ENCODE measurements at regions not wholly inside any gene's neighbourhood (a gene's known extent, or its start where the extent isn't known, plus 50 kb on each side); places are given as distances from the start of the nearest gene placed in this dataset.

DNA sequence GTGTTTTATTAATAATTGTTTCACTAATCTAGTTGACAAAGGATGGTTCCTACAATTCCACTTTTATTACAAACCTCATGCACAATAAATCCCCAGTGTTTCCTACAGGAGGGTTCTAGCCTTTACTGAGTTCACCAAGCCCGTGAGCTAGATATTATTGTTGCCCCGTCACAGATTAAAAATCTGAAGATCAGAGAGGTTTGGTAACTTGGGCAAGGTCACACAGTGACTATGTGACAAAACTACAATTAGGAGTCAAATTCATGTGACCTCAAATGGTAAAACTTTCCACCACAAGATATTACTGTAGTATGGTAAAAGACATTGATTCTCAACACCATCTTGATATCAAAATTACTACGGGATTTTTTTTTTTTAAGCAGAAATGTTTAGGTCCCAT is 124.6 kb downstream of the BTC start:
- no peak overlapping the region for H3K4me3 ChIP-seq (ENCODE audit: insufficient read length, low read depth)
- no peaks in the 10 kb centered on the region for H3K36me3 ChIP-seq (ENCODE audit: insufficient read depth, insufficient read length, low read length)
- TF ChIP-seq YY1 (IDR thresholded peaks at IDR 0.05; ENCODE audit: insufficient read depth, insufficient read length) = no peak
- TF ChIP-seq SUZ12 (IDR thresholded peaks at IDR 0.05; ENCODE audit: extremely low read depth, insufficient read depth, insufficient read length) = no peak
- no peak for TF ChIP-seq ZNF274 (IDR thresholded peaks at IDR 0.05; ENCODE audit: low read depth, low read length)
- no peaks in the 10 kb centered on the region for H3K9me3 ChIP-seq (ENCODE audit: insufficient read depth, low read length)
- H3K9ac ChIP-seq (ENCODE audit: insufficient read length, low read depth) = no peak overlapping the region
- DNase-seq (ENCODE audit: low read depth, low spot score) = no peak
- H3K27me3 ChIP-seq (ENCODE audit: insufficient read depth, insufficient read length) = no peaks in the 10 kb centered on the region
- H3K4me1 ChIP-seq (ENCODE audit: insufficient read depth, insufficient read length) = no peaks in the 10 kb centered on the region

DNA sequence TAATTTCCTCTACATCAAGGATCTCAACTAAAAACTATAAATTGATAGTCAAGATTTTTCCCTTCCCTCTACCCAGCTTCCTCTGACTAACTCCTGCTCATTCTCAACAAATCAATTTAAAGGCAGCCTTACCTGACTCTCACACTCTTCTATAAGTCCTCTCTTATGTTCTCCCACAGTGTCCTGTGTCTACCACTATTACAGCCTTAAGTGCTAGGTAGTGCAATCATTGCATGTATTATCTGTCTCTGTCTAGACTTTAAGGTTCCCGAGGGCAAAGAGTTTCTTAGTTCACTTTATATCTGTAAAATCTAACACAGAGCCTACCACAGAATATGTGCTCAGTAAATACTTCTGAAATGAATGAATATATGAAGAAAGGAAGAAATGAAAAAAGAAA is 123.7 kb downstream of the BTC start:
- no peak overlapping the region for H3K4me3 ChIP-seq (ENCODE audit: insufficient read length, low read depth)
- TF ChIP-seq ZNF274 (IDR thresholded peaks at IDR 0.05; ENCODE audit: low read depth, low read length) = no peak
- TF ChIP-seq SUZ12 (IDR thresholded peaks at IDR 0.05; ENCODE audit: extremely low read depth, insufficient read depth, insufficient read length) = no peak
- TF ChIP-seq YY1 (IDR thresholded peaks at IDR 0.05; ENCODE audit: insufficient read depth, insufficient read length) = no peak
- H3K4me1 ChIP-seq (ENCODE audit: insufficient read depth, insufficient read length) = no peaks in the 10 kb centered on the region
- H3K9ac ChIP-seq (ENCODE audit: insufficient read length, low read depth) = no peak overlapping the region
- DNase-seq (ENCODE audit: low read depth, low spot score) = no peak
- no peaks in the 10 kb centered on the region for H3K27me3 ChIP-seq (ENCODE audit: insufficient read depth, insufficient read length)
- no peaks in the 10 kb centered on the region for H3K36me3 ChIP-seq (ENCODE audit: insufficient read depth, insufficient read length, low read length)
- H3K9me3 ChIP-seq (ENCODE audit: insufficient read depth, low read length) = no peaks in the 10 kb centered on the region

DNA sequence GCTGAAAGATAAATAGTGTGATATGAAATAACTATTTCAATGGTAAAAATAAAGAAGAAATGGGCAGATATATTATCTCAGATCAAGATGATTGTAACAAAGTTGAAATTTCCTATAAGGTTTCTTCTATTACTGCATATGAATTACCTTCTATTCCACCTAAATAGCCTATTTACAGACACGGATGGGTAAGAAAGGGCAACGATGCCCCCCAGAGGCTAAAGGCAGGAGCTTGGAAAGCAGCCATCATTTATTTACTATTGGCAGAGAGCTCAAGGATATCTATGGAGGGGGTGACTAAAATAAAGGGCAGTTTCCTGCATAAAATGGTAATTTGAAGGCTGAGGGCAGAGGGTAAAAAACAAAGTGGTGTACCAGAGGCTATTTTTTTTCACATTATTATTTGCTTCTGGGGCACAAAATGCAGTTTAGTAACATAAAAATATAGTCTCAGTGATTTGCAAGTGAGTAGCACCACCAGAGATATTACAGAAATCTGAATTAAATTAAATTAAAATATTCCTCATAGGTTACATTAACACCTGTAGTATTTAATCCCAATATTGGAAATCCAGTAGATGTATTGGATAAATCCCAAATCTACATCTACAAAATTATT is 123.1 kb downstream of the BTC start:
- H3K27me3 ChIP-seq (ENCODE audit: insufficient read depth, insufficient read length) = no peaks in the 10 kb centered on the region
- no peak overlapping the region for H3K4me3 ChIP-seq (ENCODE audit: insufficient read length, low read depth)
- DNase-seq (ENCODE audit: low read depth, low spot score) = peak; percentile 44
- H3K9ac ChIP-seq (ENCODE audit: insufficient read length, low read depth) = no peak overlapping the region
- H3K36me3 ChIP-seq (ENCODE audit: insufficient read depth, insufficient read length, low read length) = no peaks in the 10 kb centered on the region
- no peaks in the 10 kb centered on the region for H3K9me3 ChIP-seq (ENCODE audit: insufficient read depth, low read length)
- TF ChIP-seq YY1 (IDR thresholded peaks at IDR 0.05; ENCODE audit: insufficient read depth, insufficient read length) (no peak), ZNF274 (IDR thresholded peaks at IDR 0.05; ENCODE audit: low read depth, low read length) (no peak)
- no peaks in the 10 kb centered on the region for H3K4me1 ChIP-seq (ENCODE audit: insufficient read depth, insufficient read length)

DNA sequence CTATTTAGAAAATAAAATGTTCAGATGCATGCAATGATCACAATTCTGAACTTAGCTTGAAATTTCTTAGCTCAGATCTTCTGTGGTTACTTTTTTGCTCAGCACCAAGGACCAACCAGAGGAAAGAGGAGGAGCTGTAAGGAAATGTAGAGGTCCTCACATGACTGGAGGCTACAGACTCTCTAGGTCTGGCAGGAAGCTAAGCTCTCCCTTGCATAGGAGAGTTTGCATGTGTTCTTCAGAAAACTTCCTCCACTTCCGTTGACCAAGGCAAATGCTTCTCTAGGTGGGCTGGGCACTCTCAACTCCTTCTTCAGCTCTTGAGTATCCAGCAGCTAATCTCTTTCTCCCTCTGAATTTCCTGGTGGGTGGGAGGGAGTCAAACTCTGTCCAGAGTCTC is 119.6 kb downstream of the BTC start:
- Histone ChIP-seq H3K9me3 (ENCODE audit: insufficient read depth, low read length) (no peaks in the 10 kb centered on the region), H3K4me1 (ENCODE audit: insufficient read depth, insufficient read length) (no peaks in the 10 kb centered on the region), H3K36me3 (ENCODE audit: insufficient read depth, insufficient read length, low read length) (no peaks in the 10 kb centered on the region), H3K27me3 (ENCODE audit: insufficient read depth, insufficient read length) (no peaks in the 10 kb centered on the region), H3K4me3 (ENCODE audit: insufficient read length, low read depth) (no peak overlapping the region), H3K9ac (ENCODE audit: insufficient read length, low read depth) (no peak overlapping the region)
- DNase-seq (ENCODE audit: low read depth, low spot score) = no peak
- TF ChIP-seq ZNF274 (IDR thresholded peaks at IDR 0.05; ENCODE audit: low read depth, low read length) (no peak), YY1 (IDR thresholded peaks at IDR 0.05; ENCODE audit: insufficient read depth, insufficient read length) (no peak), SUZ12 (IDR thresholded peaks at IDR 0.05; ENCODE audit: extremely low read depth, insufficient read depth, insufficient read length) (no peak)

DNA sequence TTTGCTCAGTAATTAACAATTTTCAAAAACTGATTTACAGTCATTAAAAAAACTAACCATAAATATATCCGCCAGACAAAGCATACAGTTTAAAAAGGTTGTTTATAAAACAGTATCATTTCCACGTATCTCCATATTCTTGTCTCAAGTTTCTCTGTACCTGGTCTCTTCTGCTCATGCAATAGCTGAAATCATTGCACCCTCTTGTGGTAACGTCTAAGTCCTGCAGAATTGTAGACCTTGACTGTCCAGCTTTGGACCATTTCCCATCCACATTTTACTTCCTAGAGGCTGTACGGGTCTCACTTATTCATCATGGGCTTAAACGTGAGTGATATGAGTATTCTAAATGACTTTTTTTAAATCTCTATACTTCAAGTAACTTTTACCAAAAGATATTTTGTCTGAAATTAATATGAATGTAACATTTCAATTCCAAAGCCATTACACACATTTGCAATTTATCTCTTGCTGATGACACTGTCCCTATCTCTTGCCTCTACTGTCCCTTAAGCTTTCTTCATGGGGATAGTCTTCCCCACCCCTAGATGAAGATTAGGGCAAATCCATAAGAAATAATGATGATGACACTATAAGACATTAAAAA is 118.5 kb downstream of the BTC start:
- no peaks in the 10 kb centered on the region for H3K27me3 ChIP-seq (ENCODE audit: insufficient read depth, insufficient read length)
- no peaks in the 10 kb centered on the region for H3K4me1 ChIP-seq (ENCODE audit: insufficient read depth, insufficient read length)
- H3K36me3 ChIP-seq (ENCODE audit: insufficient read depth, insufficient read length, low read length) = no peaks in the 10 kb centered on the region
- no peaks in the 10 kb centered on the region for H3K9me3 ChIP-seq (ENCODE audit: insufficient read depth, low read length)
- no peak for DNase-seq (ENCODE audit: low read depth, low spot score)
- TF ChIP-seq YY1 (IDR thresholded peaks at IDR 0.05; ENCODE audit: insufficient read depth, insufficient read length) (no peak), SUZ12 (IDR thresholded peaks at IDR 0.05; ENCODE audit: extremely low read depth, insufficient read depth, insufficient read length) (no peak), ZNF274 (IDR thresholded peaks at IDR 0.05; ENCODE audit: low read depth, low read length) (no peak)
- no peak overlapping the region for H3K9ac ChIP-seq (ENCODE audit: insufficient read length, low read depth)
- no peak overlapping the region for H3K4me3 ChIP-seq (ENCODE audit: insufficient read length, low read depth)

DNA sequence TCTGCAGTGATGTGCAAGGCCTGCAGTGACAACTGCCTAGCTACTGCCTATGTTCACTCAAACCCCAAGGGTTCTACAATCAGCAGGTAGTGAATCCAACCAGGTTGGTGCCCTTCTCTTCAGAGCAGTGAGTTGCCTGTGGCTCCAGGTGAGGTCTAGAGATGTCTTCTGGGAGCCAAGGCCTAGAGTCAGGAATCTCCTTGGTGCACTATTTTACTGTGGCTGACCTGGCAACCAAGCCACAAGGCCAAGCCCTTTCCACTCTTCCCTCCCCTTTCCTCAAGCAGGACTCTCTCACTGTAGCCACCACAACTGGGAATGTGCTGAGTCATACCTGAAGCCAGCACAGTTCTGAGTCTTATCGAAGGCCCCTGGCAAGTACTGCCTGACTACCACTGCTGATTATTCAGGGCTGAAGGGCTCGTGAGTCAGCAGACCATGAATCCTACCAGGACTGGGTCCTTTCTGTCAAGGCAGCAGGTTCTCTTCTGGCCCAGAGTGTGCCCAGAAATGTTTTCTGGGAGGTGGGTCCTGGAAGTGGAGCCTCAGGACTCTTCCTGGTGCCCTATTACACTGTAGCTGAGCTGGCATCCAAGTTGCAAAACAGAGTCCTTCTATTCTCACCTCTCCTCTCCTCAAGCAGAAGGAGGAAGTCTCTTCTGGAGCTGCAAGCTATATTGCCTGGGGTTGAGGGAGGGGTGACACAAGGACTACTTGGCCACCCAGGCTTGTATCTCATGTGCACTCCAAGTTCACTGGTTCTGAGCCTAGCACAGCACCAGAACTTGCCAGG is 111.6 kb downstream of the BTC start:
- no peaks in the 10 kb centered on the region for H3K36me3 ChIP-seq (ENCODE audit: insufficient read depth, insufficient read length, low read length)

DNA sequence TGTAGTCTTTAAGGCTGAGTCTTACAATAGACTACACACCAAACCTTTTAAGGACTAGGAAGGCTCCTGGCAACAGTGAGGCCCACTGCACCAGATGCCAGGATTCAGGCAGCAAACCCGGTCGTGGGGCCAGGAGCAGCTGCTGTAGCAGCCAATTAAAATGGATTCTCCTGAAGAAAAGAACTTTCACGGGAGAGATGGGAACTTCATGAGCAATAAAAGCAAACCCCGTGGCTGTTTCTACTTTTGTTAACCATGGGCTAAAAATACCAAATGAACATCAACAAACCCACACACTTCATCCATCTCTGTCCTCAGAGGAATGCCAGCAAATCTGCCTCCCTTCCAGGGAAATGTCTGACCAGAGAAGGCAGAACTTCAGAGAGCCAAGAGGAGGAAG is 101.4 kb downstream of the BTC start:
- no peaks in the 10 kb centered on the region for H3K27me3 ChIP-seq (ENCODE audit: insufficient read depth, insufficient read length)
- no peak overlapping the region for H3K9ac ChIP-seq (ENCODE audit: insufficient read length, low read depth)
- H3K9me3 ChIP-seq (ENCODE audit: insufficient read depth, low read length) = no peaks in the 10 kb centered on the region
- no peaks in the 10 kb centered on the region for H3K4me1 ChIP-seq (ENCODE audit: insufficient read depth, insufficient read length)
- no peak for TF ChIP-seq ZNF274 (IDR thresholded peaks at IDR 0.05; ENCODE audit: low read depth, low read length)
- TF ChIP-seq YY1 (IDR thresholded peaks at IDR 0.05; ENCODE audit: insufficient read depth, insufficient read length) = no peak
- no peak for TF ChIP-seq SUZ12 (IDR thresholded peaks at IDR 0.05; ENCODE audit: extremely low read depth, insufficient read depth, insufficient read length)
- no peak for DNase-seq (ENCODE audit: low read depth, low spot score)
- H3K4me3 ChIP-seq (ENCODE audit: insufficient read length, low read depth) = no peak overlapping the region
- H3K36me3 ChIP-seq (ENCODE audit: insufficient read depth, insufficient read length, low read length) = no peaks in the 10 kb centered on the region

More for the DNA sequence above, 111.6 kb downstream of the BTC start:
- TF ChIP-seq SUZ12 (IDR thresholded peaks at IDR 0.05; ENCODE audit: extremely low read depth, insufficient read depth, insufficient read length) (no peak), YY1 (IDR thresholded peaks at IDR 0.05; ENCODE audit: insufficient read depth, insufficient read length) (no peak), ZNF274 (IDR thresholded peaks at IDR 0.05; ENCODE audit: low read depth, low read length) (no peak)
- no peak overlapping the region for H3K9ac ChIP-seq (ENCODE audit: insufficient read length, low read depth)
- no peaks in the 10 kb centered on the region for H3K9me3 ChIP-seq (ENCODE audit: insufficient read depth, low read length)
- H3K4me1 ChIP-seq (ENCODE audit: insufficient read depth, insufficient read length) = no peaks in the 10 kb centered on the region
- no peak overlapping the region for H3K4me3 ChIP-seq (ENCODE audit: insufficient read length, low read depth)
- no peaks in the 10 kb centered on the region for H3K27me3 ChIP-seq (ENCODE audit: insufficient read depth, insufficient read length)
- no peak for DNase-seq (ENCODE audit: low read depth, low spot score)

Data from NT2/D1 (cell line).